Body of pancreas (tissue), 4 donors: ENCODE measurements at regions not wholly inside any gene's neighbourhood (a gene's known extent, or its start where the extent isn't known, plus 50 kb on each side); places are given as distances from the start of the nearest gene placed in this dataset.

Source experiments
- POLR2A ChIP-seq, 3 donors: fragments of 450-650 bp; IDR thresholded peaks; one replicate each; pipeline ENCODE4 v1.6.1; 2016; ENCODE audit warnings: antibody characterized with exemption in 3 of 3, mild to moderate bottlenecking in 2 of 3
- TF ChIP-seq, protein P1 (sequence below), 7 experiments: fragments of 450-650 bp in 4 of 7; fragments of 200-600 bp in 3 of 7; sonication (generic) in 3 of 7; IDR thresholded peaks; one replicate each; pipeline ENCODE4 v1.5.1; 2016 to 2019; ENCODE audit warnings: antibody characterized with exemption in 7 of 7

DNA sequence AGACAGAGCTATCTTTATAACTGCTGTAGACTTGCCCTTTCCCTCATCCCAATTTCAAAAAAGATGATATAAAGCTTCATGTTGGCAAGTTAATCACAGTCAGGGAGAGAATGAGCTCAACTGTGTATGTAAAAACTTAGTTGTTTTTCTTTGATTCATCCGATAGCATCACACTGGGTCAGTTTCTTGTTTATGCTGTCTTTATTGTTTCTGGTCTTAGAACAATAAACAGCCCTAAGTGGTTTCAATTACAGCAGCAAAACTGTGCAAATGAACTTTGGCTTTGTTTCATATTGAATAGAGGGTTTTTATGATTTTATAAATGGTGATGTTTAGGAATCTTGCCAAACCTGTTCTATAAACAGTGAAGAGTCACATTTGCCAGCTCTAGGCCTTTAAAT, 423.8 kb upstream of the CXADR start:
- TF ChIP-seq POLR2A (IDR thresholded peaks at IDR 0.05), result no peak
- TF ChIP-seq, protein P1, sequence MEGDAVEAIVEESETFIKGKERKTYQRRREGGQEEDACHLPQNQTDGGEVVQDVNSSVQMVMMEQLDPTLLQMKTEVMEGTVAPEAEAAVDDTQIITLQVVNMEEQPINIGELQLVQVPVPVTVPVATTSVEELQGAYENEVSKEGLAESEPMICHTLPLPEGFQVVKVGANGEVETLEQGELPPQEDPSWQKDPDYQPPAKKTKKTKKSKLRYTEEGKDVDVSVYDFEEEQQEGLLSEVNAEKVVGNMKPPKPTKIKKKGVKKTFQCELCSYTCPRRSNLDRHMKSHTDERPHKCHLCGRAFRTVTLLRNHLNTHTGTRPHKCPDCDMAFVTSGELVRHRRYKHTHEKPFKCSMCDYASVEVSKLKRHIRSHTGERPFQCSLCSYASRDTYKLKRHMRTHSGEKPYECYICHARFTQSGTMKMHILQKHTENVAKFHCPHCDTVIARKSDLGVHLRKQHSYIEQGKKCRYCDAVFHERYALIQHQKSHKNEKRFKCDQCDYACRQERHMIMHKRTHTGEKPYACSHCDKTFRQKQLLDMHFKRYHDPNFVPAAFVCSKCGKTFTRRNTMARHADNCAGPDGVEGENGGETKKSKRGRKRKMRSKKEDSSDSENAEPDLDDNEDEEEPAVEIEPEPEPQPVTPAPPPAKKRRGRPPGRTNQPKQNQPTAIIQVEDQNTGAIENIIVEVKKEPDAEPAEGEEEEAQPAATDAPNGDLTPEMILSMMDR (IDR thresholded peaks at IDR 0.05), result no peak
